Astrocyte (in vitro differentiated cells and primary cell): ENCODE measurements at regions not wholly inside any gene's neighbourhood (a gene's known extent, or its start where the extent isn't known, plus 50 kb on each side); places are given as distances from the start of the nearest gene placed in this dataset.

Experiments
- EZH2 ChIP-seq: IDR thresholded peaks from 2 replicates; pipeline ENCODE4 v1.6.1; 2012; ENCODE audit warnings: mild to moderate bottlenecking, low read length, inconsistent platforms; ENCODE audit not compliant: insufficient read depth
- TF ChIP-seq, protein P1 (sequence below): IDR thresholded peaks from 2 replicates; pipeline ENCODE4 v1.5.1; 2011; ENCODE audit warnings: low read depth, mild to moderate bottlenecking, inconsistent platforms, low read length, moderate library complexity; ENCODE audit not compliant: insufficient read depth

DNA sequence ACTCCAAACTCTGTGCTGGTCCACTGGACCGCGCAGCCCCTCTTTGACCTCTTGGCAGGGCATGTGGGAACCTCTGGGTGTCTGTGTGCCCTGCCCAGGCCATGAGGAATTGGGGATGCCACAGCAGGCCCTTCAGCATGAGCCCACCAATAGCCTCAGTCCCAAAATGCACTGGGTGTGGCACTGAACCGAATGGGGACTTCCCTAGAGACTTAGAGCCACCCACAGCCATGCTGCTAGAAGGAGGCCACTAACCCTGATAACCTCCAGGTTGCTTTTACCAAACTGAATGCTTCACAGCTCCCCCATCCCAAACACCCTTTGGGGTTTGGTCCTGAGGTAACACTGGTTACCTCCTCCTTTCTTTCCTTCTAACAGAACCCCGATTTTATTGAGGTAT, 302.7 kb downstream of the PIK3R1 start:
- TF ChIP-seq, protein P1, sequence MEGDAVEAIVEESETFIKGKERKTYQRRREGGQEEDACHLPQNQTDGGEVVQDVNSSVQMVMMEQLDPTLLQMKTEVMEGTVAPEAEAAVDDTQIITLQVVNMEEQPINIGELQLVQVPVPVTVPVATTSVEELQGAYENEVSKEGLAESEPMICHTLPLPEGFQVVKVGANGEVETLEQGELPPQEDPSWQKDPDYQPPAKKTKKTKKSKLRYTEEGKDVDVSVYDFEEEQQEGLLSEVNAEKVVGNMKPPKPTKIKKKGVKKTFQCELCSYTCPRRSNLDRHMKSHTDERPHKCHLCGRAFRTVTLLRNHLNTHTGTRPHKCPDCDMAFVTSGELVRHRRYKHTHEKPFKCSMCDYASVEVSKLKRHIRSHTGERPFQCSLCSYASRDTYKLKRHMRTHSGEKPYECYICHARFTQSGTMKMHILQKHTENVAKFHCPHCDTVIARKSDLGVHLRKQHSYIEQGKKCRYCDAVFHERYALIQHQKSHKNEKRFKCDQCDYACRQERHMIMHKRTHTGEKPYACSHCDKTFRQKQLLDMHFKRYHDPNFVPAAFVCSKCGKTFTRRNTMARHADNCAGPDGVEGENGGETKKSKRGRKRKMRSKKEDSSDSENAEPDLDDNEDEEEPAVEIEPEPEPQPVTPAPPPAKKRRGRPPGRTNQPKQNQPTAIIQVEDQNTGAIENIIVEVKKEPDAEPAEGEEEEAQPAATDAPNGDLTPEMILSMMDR, result no peak
- TF ChIP-seq EZH2, result no peak
